SK-N-SH treated with all-trans-retinoic acid at 6 μM for 48 hours (cell line): ENCODE measurements at regions not wholly inside any gene's neighbourhood (a gene's known extent, or its start where the extent isn't known, plus 50 kb on each side); places are given as distances from the start of the nearest gene placed in this dataset.

ENCODE experiments used
- ATAC-seq: fragments of 200-7000 bp; cut with Tn5 transposase; 3 replicates; pipeline ENCODE4 v1.9.1; 2020; ENCODE audit warnings: mild to moderate bottlenecking, moderate library complexity
- ARNTL ChIP-seq: fragments of 450-650 bp; formaldehyde crosslinking; IDR thresholded peaks from 2 replicates; pipeline ENCODE4 v1.5.0; 2020; ENCODE audit warnings: low read depth, mild to moderate bottlenecking, moderate library complexity, borderline replicate concordance
- BACH2 ChIP-seq: fragments of 250-450 bp; sonication (Bioruptor Pico); IDR thresholded peaks from 2 replicates; pipeline ENCODE4 v1.9.0; 2021; ENCODE audit warnings: mild to moderate bottlenecking, borderline replicate concordance
- CREB5 ChIP-seq: fragments of 250-450 bp; sonication (Bioruptor Pico); IDR thresholded peaks from 2 replicates; pipeline ENCODE4 v1.5.1; 2020; ENCODE audit warnings: low read depth, mild to moderate bottlenecking, moderate library complexity
- CSDC2 ChIP-seq: fragments of 250-450 bp; sonication (Bioruptor Pico); IDR thresholded peaks from 2 replicates; pipeline ENCODE4 v1.5.0; 2020; ENCODE audit warnings: mild to moderate bottlenecking, moderate library complexity
- CSRNP3 ChIP-seq: fragments of 250-450 bp; sonication (Bioruptor Pico); IDR thresholded peaks from 2 replicates; pipeline ENCODE4 v1.5.1; 2021; ENCODE audit warnings: mild to moderate bottlenecking, moderate library complexity
- ESRRG ChIP-seq: fragments of 250-450 bp; sonication (Bioruptor Pico); IDR thresholded peaks from 2 replicates; pipeline ENCODE4 v1.6.1; 2021; ENCODE audit warnings: mild to moderate bottlenecking
- GLIS3 ChIP-seq: fragments of 250-450 bp; sonication (Bioruptor Pico); IDR thresholded peaks from 2 replicates; pipeline ENCODE4 v1.5.0; 2020; ENCODE audit warnings: mild to moderate bottlenecking, moderate library complexity
- ISL1 ChIP-seq: fragments of 250-450 bp; sonication (Bioruptor Pico); IDR thresholded peaks from 2 replicates; pipeline ENCODE4 v2.1.2; 2022; ENCODE audit warnings: mild to moderate bottlenecking, moderate library complexity
- OSR1 ChIP-seq: fragments of 250-450 bp; sonication (Bioruptor Pico); IDR thresholded peaks from 2 replicates; pipeline ENCODE4 v1.8.0; 2022; ENCODE audit warnings: moderate library complexity, mild to moderate bottlenecking, inconsistent platforms
- POU6F1 ChIP-seq: fragments of 250-450 bp; sonication (Bioruptor Pico); IDR thresholded peaks from 2 replicates; pipeline ENCODE4 v1.8.0; 2021; ENCODE audit warnings: low read depth, mild to moderate bottlenecking, moderate library complexity, borderline replicate concordance
- PPARA ChIP-seq: fragments of 250-450 bp; sonication (Bioruptor Pico); IDR thresholded peaks from 2 replicates; pipeline ENCODE4 v1.5.0; 2020; ENCODE audit warnings: mild to moderate bottlenecking, borderline replicate concordance
- RARB ChIP-seq: fragments of 250-450 bp; sonication (Bioruptor Pico); IDR thresholded peaks from 2 replicates; pipeline ENCODE4 v1.8.0; 2021; ENCODE audit warnings: mild to moderate bottlenecking, moderate library complexity
- SNAI2 ChIP-seq: fragments of 250-450 bp; sonication (Bioruptor Pico); IDR thresholded peaks from 2 replicates; pipeline ENCODE4 v1.5.0; 2020; ENCODE audit warnings: mild to moderate bottlenecking, moderate library complexity
- TCF4 ChIP-seq: fragments of 250-450 bp; sonication (Bioruptor Pico); IDR thresholded peaks from 2 replicates; pipeline ENCODE4 v1.8.0; 2021; ENCODE audit warnings: mild to moderate bottlenecking, moderate library complexity, borderline replicate concordance
- TOX ChIP-seq: fragments of 250-450 bp; sonication (Bioruptor Pico); IDR thresholded peaks from 2 replicates; pipeline ENCODE4 v1.8.0; 2021; ENCODE audit warnings: mild to moderate bottlenecking, moderate library complexity, borderline replicate concordance
- TSHZ2 ChIP-seq: fragments of 250-450 bp; sonication (Bioruptor Pico); IDR thresholded peaks from 2 replicates; pipeline ENCODE4 v1.5.0; 2020; ENCODE audit warnings: mild to moderate bottlenecking, moderate library complexity
- ZC3H10 ChIP-seq: fragments of 250-450 bp; sonication (Bioruptor Pico); IDR thresholded peaks from 2 replicates; pipeline ENCODE4 v1.5.1; 2021; ENCODE audit warnings: mild to moderate bottlenecking, moderate library complexity
- ZFP3 ChIP-seq: fragments of 250-450 bp; sonication (Bioruptor Pico); IDR thresholded peaks from 2 replicates; pipeline ENCODE4 v1.5.0; 2020; ENCODE audit warnings: mild to moderate bottlenecking, moderate library complexity
- ZNF565 ChIP-seq: fragments of 450-650 bp; formaldehyde crosslinking; conservative IDR thresholded peaks from 2 replicates; pipeline ENCODE4 v1.5.0; 2020; ENCODE audit warnings: low read depth, mild to moderate bottlenecking, moderate library complexity
- ZNF70 ChIP-seq: fragments of 450-650 bp; formaldehyde crosslinking; IDR thresholded peaks from 2 replicates; pipeline ENCODE4 v1.5.0; 2020; ENCODE audit warnings: mild to moderate bottlenecking, moderate library complexity
- ZNF8 ChIP-seq: fragments of 450-650 bp; formaldehyde crosslinking; IDR thresholded peaks from 2 replicates; pipeline ENCODE4 v1.5.0; 2020; ENCODE audit warnings: mild to moderate bottlenecking, moderate library complexity

GRCh38 chr14:86510491-86510890 lies 980.5 kb downstream of the FLRT2 start:
- TF ChIP-seq ZNF8 (no peak), SNAI2 (no peak), CSDC2 (CRISPR knock-in tag) (no peak), TOX (no peak), ARNTL (CRISPR knock-in tag) (no peak), ZFP3 (CRISPR knock-in tag) (no peak), ZNF565 (CRISPR knock-in tag) (no peak), CREB5 (no peak), BACH2 (CRISPR knock-in tag) (no peak), ISL1 (CRISPR knock-in tag) (no peak)
- ATAC-seq = no peak

GRCh38 chr14:86505808-86506207 lies 975.9 kb downstream of the FLRT2 start:
- TF ChIP-seq RARB (no peak), TCF4 (no peak)
- ATAC-seq = no peak

- no peak for TF ChIP-seq CSRNP3 (CRISPR knock-in tag)
- no peak for TF ChIP-seq ZNF70
- TF ChIP-seq TCF4 = no peak
- no peak for TF ChIP-seq ZFP3 (CRISPR knock-in tag)
- no peak for TF ChIP-seq BACH2 (CRISPR knock-in tag)
- TF ChIP-seq CSDC2 (CRISPR knock-in tag) = no peak
- TF ChIP-seq ARNTL (CRISPR knock-in tag) = no peak
- TF ChIP-seq TSHZ2 (CRISPR knock-in tag) = no peak
- TF ChIP-seq GLIS3 (CRISPR knock-in tag) = no peak
- no peak for TF ChIP-seq PPARA (CRISPR knock-in tag)
- TF ChIP-seq POU6F1 (CRISPR knock-in tag) = no peak
- no peak for TF ChIP-seq ZNF8
- ATAC-seq = no peak
Measured at GRCh38 chr14:86501611-86502010, 971.7 kb downstream of the FLRT2 start.

GRCh38 chr14:86491743-86492142 lies 961.8 kb downstream of the FLRT2 start:
- TF ChIP-seq CSDC2 (CRISPR knock-in tag) (no peak), CSRNP3 (CRISPR knock-in tag) (no peak), ZNF8 (no peak)
- ATAC-seq = no peak

GRCh38 chr14:86481104-86481503 lies 951.2 kb downstream of the FLRT2 start:
- no peak for ATAC-seq
- TF ChIP-seq BACH2 (CRISPR knock-in tag) = no peak
- no peak for TF ChIP-seq TOX
- no peak for TF ChIP-seq OSR1 (CRISPR knock-in tag)
- no peak for TF ChIP-seq CREB5
- no peak for TF ChIP-seq ZC3H10 (CRISPR knock-in tag)
- no peak for TF ChIP-seq PPARA (CRISPR knock-in tag)
- TF ChIP-seq TCF4 = no peak
- no peak for TF ChIP-seq ZNF565 (CRISPR knock-in tag)
- no peak for TF ChIP-seq ZNF70
- no peak for TF ChIP-seq POU6F1 (CRISPR knock-in tag)
- TF ChIP-seq ESRRG (CRISPR knock-in tag) = no peak
- TF ChIP-seq GLIS3 (CRISPR knock-in tag) = no peak
- TF ChIP-seq ISL1 (CRISPR knock-in tag) = no peak
- no peak for TF ChIP-seq SNAI2
- TF ChIP-seq CSDC2 (CRISPR knock-in tag) = no peak
